ENCODE measurements at regions not wholly inside any gene's neighbourhood (a gene's known extent, or its start where the extent isn't known, plus 50 kb on each side); places are given as distances from the start of the nearest gene placed in this dataset.

DNA sequence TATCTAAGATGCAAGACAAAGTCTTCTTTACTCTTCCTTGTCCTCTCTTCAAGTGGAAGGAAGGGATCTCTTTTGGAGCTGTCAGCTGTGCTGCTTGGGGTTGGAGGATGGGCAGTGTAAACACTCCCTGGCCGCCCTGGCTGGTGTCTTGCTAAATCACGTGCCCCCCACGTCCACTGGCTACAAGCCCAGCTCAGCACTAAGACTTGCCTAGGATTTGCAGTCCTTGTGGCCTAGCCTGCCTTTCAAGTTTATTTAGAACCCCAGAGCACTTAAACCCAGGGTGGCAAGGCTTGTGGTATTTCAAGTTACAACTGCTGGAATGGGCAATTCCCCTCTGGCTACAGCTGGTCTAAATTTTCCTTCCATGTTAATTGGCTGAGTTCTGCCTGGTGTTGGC is 272.4 kb upstream of the MYO3A start:
- ATAC-seq: peak; percentile 34
- peaks cover 5% of the 10 kb centered on the region for H3K9me3 Mint-ChIP-seq
- H3K27me3 Mint-ChIP-seq: no peaks in the 10 kb centered on the region
- no peak overlapping the region for H3K4me3 Mint-ChIP-seq
- H3K36me3 Mint-ChIP-seq: no peaks in the 10 kb centered on the region
- H3K27ac Mint-ChIP-seq: no peak overlapping the region
- no peaks in the 10 kb centered on the region for H3K4me1 Mint-ChIP-seq

DNA sequence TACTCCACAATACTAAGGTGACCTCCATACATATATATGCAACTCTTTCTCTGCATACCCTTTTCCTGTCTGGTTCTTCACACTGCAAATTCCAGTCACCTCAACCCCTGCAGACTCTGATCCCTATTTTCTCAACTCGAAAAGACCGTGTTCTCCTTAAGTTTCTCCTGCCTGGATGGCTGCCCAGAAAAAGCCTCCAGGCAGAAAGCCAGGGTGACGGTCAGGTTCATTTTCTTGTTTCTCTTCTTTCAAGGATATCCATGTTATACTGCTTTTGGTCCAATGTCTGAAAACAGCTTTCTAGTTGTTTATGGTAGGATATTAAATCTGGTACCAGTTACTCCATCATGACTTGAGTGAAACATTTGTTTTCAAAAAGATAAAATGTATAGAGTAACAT is 267.8 kb upstream of the MYO3A start:
- Mint-ChIP-seq H3K9me3 (peaks cover 8% of the 10 kb centered on the region), H3K27ac (no peak overlapping the region), H3K4me3 (no peak overlapping the region), H3K36me3 (no peaks in the 10 kb centered on the region), H3K27me3 (no peaks in the 10 kb centered on the region), H3K4me1 (no peaks in the 10 kb centered on the region)
- no peak for ATAC-seq

DNA sequence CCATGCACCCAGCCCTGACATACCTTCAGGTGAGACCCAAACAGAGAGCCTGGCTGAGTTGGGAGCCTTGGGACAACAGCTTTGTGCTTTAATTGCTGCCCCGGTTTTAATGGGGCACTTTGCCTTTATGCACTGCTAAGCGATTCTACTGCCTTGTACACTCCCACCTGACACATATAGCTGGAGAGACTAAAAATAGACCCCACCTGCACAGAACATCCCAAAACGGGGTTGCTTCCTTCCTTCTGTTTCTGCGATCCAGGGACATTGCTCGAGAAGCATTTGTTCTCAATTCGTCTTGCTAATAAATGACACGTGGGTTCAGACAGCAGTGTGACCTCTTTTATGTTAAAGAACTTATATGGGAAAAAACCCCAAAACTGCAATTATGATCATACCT is 258.8 kb upstream of the MYO3A start:
- ATAC-seq: no peak
- H3K4me3 Mint-ChIP-seq: no peak overlapping the region
- no peaks in the 10 kb centered on the region for H3K36me3 Mint-ChIP-seq
- H3K27me3 Mint-ChIP-seq: no peaks in the 10 kb centered on the region
- H3K4me1 Mint-ChIP-seq: no peaks in the 10 kb centered on the region
- H3K9me3 Mint-ChIP-seq: peaks cover 3% of the 10 kb centered on the region
- no peak overlapping the region for H3K27ac Mint-ChIP-seq

DNA sequence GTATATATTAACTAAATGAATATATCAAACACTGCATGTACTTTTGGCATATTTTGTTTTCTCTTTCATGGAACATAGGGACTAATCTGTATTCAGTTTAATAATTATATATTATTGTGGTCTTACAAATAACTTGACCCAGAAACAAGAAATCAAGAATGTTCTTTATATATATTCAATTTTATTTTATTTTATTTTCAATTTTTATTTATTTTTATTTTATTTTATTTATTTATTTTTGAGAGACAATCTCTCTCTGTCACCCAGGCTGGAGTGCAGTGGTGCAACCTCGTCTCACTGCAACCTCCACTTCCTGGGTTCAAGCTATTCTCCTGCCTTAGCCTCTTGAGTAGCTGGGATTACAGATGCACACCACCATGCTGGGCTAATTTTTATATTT is 258.4 kb upstream of the MYO3A start:
- H3K27me3 Mint-ChIP-seq: no peaks in the 10 kb centered on the region
- H3K27ac Mint-ChIP-seq: no peak overlapping the region
- H3K4me3 Mint-ChIP-seq: no peak overlapping the region
- H3K36me3 Mint-ChIP-seq: no peaks in the 10 kb centered on the region
- H3K4me1 Mint-ChIP-seq: no peaks in the 10 kb centered on the region
- no peak for ATAC-seq
- H3K9me3 Mint-ChIP-seq: peaks cover 3% of the 10 kb centered on the region

DNA sequence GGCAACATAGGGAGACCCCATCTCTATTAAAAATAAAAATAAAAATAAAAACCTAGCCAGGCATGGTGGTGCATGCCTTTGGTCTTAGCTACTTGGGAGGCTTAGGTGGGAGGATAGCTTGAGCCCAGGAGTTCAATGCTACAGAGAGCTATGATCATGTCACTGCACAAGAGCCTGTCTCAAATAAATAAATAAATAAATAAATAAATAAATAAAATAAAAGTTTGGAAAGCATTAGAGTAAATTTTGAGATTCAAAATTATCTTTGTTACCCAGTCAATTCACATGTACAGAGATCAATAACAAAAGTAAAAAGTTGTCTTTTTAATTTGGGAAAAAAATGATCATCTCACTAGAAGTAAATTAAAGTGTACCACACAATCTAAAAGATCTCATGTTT is 255.8 kb upstream of the MYO3A start:
- H3K9me3 Mint-ChIP-seq: peaks cover 3% of the 10 kb centered on the region
- no peak for ATAC-seq
- no peak overlapping the region for H3K27ac Mint-ChIP-seq
- peaks cover 6% of the 10 kb centered on the region for H3K4me1 Mint-ChIP-seq
- no peaks in the 10 kb centered on the region for H3K27me3 Mint-ChIP-seq
- no peak overlapping the region for H3K4me3 Mint-ChIP-seq
- no peaks in the 10 kb centered on the region for H3K36me3 Mint-ChIP-seq

DNA sequence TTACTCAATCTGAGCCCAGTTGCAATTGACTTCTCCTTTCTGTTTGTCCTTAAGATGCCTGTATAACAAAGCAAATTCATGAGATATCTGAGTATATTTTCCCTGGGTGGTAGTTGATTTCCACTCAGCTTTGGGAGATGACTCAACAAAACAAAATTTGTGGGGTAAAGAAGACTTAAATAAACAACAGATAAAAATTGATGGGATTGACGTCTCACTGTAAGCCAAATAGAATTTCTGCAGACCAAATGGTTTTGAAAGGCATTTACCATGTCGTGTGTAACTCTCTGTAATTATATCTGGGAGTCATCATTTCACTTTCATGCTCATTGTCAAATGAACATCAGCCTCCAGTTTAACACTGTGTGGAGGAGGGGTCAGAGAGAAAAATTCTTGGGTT is 255.4 kb upstream of the MYO3A start:
- peaks cover 3% of the 10 kb centered on the region for H3K9me3 Mint-ChIP-seq
- H3K36me3 Mint-ChIP-seq: no peaks in the 10 kb centered on the region
- no peaks in the 10 kb centered on the region for H3K27me3 Mint-ChIP-seq
- no peak overlapping the region for H3K27ac Mint-ChIP-seq
- ATAC-seq: no peak
- peaks cover 6% of the 10 kb centered on the region for H3K4me1 Mint-ChIP-seq
- H3K4me3 Mint-ChIP-seq: no peak overlapping the region

DNA sequence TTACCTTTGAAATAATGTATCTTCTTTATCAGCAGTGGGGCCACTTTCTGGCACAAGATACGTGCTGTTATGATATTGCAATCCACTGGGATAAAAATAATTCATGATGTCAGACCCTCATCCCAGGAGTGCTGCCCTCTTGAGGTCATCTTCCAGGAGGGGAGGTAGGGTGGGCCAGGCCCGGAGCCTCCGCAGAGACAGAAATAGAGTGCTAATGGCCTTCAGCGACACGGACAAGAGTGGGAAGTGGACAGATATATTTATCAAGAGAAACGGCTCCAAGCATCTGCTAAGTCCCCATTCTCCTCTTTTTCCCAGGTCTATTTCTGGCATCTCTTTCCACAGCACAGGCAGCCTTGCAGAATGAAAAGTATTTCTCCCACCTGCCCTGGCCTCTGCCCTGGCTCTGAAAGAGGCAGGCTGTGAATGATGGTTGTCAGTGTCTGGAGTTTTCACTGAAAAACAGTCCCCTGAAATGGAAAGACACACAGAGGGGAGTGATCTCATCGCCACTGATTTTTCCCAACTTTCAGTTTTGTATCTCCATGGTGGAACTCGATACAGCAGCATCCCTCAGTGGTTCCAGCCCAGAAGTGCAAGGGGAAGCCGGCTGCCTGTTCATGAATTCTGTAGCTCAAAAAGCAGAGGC is 251.7 kb upstream of the MYO3A start:
- no peaks in the 10 kb centered on the region for H3K9me3 Mint-ChIP-seq
- no peaks in the 10 kb centered on the region for H3K36me3 Mint-ChIP-seq
- ATAC-seq: no peak
- H3K4me3 Mint-ChIP-seq: no peak overlapping the region
- peaks cover 6% of the 10 kb centered on the region for H3K4me1 Mint-ChIP-seq
- H3K27me3 Mint-ChIP-seq: no peaks in the 10 kb centered on the region
- H3K27ac Mint-ChIP-seq: no peak overlapping the region

DNA sequence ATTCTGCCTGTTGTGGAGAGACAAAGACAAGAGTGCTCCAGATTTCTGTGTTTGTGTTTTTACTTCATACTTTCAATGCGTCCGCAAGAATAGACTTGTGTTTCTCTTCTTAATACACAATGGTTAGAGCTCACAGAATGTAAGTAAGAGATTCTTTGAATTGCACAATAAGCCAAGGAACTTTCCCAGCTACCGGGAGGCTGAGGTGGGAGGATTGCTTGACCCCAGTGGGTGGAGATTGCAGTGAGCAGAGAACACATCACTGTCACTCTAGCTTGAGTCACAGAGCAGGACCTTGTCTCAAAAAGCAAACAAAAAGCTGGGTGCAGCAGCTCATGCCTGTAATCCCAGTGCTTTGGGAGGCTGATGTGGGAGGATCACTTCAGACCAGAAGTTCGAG is 250.7 kb upstream of the MYO3A start:
- H3K9me3 Mint-ChIP-seq: no peaks in the 10 kb centered on the region
- ATAC-seq: no peak
- H3K27me3 Mint-ChIP-seq: no peaks in the 10 kb centered on the region
- peaks cover 6% of the 10 kb centered on the region for H3K4me1 Mint-ChIP-seq
- no peak overlapping the region for H3K4me3 Mint-ChIP-seq
- H3K27ac Mint-ChIP-seq: no peak overlapping the region
- no peaks in the 10 kb centered on the region for H3K36me3 Mint-ChIP-seq

DNA sequence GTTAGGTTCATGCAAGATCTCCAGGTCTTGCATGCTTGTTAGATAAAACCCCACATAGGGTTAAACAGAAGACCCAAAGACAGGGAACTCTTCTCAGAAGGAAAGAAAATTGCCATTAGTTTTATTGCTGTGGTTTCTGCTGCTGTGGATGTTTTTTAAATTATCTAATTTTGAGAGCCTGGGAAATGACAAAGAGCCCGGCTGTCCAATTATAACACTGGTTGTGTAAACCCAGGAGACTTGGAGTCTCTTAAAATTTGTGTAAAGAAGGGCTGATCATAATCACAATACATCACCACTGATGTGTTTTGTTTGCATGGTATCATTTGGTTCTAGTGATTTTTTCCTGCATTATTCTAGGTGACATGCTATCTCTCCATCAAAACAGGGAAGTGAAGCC is 246.5 kb upstream of the MYO3A start:
- peaks cover 1% of the 10 kb centered on the region for H3K4me1 Mint-ChIP-seq
- H3K4me3 Mint-ChIP-seq: no peak overlapping the region
- peaks cover 3% of the 10 kb centered on the region for H3K9me3 Mint-ChIP-seq
- no peaks in the 10 kb centered on the region for H3K27me3 Mint-ChIP-seq
- H3K27ac Mint-ChIP-seq: no peak overlapping the region
- no peak for ATAC-seq
- H3K36me3 Mint-ChIP-seq: no peaks in the 10 kb centered on the region

DNA sequence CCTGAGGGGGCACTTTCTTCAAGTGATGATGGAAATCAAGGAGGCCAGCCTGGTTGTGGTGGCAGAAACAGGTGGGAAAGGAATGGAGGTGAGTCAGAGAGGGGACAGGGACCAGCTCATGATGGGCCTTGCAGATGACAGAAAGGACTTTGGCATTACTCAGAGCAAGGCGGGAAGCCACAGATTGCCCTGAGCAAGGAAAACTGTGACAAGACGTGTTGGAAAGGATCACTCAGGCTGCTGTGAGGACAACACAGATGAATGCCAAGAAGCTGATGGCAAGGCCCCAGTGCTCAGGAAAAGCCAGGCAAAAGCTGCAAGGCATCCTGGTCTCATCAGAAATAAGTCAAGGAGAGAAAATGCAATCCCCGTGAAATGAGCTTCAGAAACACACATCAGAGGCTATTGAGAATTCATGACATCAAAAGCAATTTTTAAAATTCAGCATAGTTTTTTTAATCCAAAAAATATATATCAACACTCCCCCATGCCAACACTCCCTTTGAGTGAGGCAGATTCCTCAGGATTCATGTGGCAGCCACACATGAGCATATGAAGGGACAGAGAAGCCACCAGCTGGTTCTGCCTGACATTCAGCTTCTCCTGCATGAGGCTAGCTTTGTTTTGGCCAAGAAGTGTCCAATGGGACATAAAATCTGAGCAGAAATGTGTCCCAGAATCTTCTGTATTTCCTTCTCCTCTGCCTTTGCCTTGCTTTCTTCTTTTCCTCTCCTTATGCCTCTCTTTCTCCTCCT is 244.5 kb upstream of the MYO3A start:
- no peaks in the 10 kb centered on the region for H3K27me3 Mint-ChIP-seq
- no peak for ATAC-seq
- H3K4me1 Mint-ChIP-seq: peaks cover 7% of the 10 kb centered on the region
- H3K9me3 Mint-ChIP-seq: peaks cover 3% of the 10 kb centered on the region
- no peaks in the 10 kb centered on the region for H3K36me3 Mint-ChIP-seq
- H3K4me3 Mint-ChIP-seq: no peak overlapping the region
- H3K27ac Mint-ChIP-seq: no peak overlapping the region

DNA sequence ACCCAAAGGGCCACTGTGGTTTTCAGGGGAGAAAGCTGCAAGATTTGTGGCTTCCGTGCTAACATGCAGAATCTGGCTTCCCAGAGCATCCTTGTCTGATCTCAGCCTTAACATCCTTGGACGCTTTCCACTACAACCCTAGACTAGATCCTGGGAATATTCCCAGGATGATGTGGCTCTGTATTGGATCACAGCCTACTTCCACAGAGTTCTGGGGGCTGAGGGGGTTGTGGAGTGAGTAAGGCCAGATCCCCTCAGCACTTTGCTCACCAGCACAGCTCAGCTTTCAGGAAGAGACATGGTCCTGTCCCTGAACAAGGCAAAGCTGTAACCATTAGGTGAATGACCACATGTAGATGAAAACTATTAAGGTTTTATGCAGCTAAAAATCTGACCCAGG is 241.3 kb upstream of the MYO3A start:
- H3K9me3 Mint-ChIP-seq: peaks cover 3% of the 10 kb centered on the region
- no peaks in the 10 kb centered on the region for H3K36me3 Mint-ChIP-seq
- H3K27me3 Mint-ChIP-seq: no peaks in the 10 kb centered on the region
- H3K4me1 Mint-ChIP-seq: peaks cover 23% of the 10 kb centered on the region
- H3K27ac Mint-ChIP-seq: no peak overlapping the region
- ATAC-seq: no peak
- no peak overlapping the region for H3K4me3 Mint-ChIP-seq

DNA sequence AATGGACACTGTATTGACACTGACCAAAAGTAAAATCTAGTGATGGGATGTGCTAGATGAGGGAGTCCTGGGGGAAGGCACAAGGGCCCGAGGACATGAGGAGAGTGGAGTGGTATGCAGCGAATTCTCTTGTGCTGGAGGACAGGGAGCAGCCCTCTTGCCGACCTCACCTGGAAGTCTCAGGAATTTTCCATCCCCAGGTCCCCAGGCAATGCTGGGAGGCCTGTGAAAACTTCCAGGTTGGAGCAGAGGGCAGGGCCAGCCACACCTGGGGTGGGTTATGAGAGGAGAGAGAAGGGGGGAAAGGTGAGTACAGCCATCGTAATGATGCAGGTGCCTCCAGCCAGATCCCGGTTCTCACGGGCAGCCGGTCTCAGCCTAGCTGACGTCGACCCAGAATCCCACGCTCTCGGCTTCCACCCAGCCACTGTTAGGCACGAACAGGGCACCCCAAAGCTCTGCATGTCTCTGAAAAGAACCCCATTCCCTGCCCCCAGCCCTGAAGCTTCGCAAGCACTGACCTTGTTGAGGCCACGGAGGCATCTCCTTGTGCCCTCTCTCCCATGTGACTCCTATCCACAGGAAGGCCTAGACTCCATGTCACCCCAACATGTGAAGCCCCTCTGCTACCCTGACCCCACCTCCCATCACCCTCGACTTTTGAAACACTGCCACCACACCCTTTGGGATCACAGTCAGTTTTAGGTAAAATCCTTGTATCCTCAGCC is 239.7 kb upstream of the MYO3A start:
- Mint-ChIP-seq H3K27ac (no peak overlapping the region), H3K4me3 (no peak overlapping the region), H3K27me3 (no peaks in the 10 kb centered on the region), H3K9me3 (peaks cover 3% of the 10 kb centered on the region), H3K4me1 (peaks cover 23% of the 10 kb centered on the region), H3K36me3 (no peaks in the 10 kb centered on the region)
- peak; percentile 7 for ATAC-seq

DNA sequence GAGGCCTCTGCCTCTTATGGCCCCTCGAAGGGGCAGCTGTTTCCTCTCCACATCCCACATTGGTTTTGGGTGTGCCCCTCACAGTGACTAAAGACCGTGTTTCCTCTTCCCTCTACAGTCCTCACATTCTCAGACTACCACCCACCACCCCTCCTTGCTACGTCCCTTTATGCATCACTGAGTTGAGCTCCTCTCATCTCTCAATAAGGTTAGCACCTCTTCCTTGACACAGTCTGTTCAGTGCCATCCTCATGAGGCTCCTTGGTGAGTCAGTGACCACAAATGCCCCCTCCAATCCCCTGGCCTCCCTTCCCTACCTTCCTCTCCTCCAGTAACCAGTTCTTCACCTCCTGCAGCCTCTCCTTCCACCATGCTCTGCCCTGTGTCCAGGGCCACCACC is 239.1 kb upstream of the MYO3A start:
- ATAC-seq: peak; percentile 64
- Mint-ChIP-seq H3K4me1 (peaks cover 23% of the 10 kb centered on the region), H3K27me3 (no peaks in the 10 kb centered on the region), H3K9me3 (peaks cover 3% of the 10 kb centered on the region), H3K4me3 (no peak overlapping the region), H3K36me3 (no peaks in the 10 kb centered on the region), H3K27ac (no peak overlapping the region)

DNA sequence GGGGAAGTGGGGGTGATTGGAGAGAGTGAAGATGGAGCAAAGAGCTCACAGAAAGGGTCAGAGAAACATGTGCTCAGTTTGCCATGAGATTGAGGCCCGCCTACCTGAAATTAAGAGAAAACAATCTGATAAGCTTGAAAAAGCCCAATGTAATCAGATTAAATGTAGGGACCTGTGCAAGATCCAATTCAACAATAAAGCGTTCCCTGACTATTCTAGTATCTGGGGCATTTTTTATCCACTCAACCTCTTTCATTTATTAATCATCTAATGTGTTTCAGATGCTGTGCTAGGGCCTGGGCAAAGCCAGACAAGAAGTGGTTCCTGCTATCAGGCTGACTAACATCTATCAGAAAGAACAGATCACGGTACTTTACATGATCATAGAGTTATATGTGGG is 238.4 kb upstream of the MYO3A start:
- Mint-ChIP-seq H3K9me3 (peaks cover 3% of the 10 kb centered on the region), H3K27ac (no peak overlapping the region), H3K4me3 (no peak overlapping the region), H3K4me1 (peaks cover 23% of the 10 kb centered on the region), H3K27me3 (no peaks in the 10 kb centered on the region), H3K36me3 (no peaks in the 10 kb centered on the region)
- no peak for ATAC-seq

DNA sequence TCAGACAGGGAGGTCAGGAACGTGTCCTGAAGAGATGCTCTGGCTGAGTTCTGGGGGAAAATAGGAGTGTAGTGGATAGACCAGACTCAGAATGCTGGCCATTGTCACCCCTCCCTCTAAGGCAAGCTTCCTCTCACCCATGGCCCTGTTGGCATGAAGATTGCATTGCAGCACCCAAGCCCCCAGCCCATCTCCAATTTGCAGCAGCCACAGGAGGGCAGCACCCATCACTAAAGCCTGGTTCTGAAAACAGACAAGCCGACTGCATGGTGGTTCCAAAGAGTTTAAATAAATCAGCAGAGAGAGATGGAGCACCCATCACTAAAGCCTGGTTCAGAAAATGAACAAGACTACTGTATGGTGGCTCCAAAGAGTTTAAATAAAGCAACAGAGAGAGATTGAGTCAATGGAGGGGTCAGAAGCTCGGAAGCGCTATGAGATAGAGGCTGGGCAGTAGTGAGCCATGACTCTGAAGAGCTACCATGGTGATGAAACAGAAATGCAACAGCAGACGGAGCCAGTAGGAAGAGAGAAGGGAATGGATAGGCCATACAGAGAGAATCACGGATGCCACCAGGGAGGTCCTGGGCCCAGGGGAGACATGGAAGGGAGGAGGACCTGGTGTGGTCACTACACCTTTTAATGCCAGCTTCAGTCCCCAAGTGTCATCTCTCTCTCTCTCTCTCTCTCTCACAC is 237.9 kb upstream of the MYO3A start:
- no peak for ATAC-seq
- no peaks in the 10 kb centered on the region for H3K27me3 Mint-ChIP-seq
- no peaks in the 10 kb centered on the region for H3K36me3 Mint-ChIP-seq
- peaks cover under 1% of the 10 kb centered on the region for H3K9me3 Mint-ChIP-seq
- peaks cover 23% of the 10 kb centered on the region for H3K4me1 Mint-ChIP-seq
- H3K27ac Mint-ChIP-seq: no peak overlapping the region
- H3K4me3 Mint-ChIP-seq: no peak overlapping the region

Measured in stimulated activated memory B cell treated with anti-CD40 and anti-IgM and Interleukin-4, amounts not matched to agents 10 μg/mL and 1 μg/mL and 100 μg/mL, for 72 hours (primary cell).